ENCODE measurements at regions not wholly inside any gene's neighbourhood (a gene's known extent, or its start where the extent isn't known, plus 50 kb on each side); places are given as distances from the start of the nearest gene placed in this dataset.

DNA sequence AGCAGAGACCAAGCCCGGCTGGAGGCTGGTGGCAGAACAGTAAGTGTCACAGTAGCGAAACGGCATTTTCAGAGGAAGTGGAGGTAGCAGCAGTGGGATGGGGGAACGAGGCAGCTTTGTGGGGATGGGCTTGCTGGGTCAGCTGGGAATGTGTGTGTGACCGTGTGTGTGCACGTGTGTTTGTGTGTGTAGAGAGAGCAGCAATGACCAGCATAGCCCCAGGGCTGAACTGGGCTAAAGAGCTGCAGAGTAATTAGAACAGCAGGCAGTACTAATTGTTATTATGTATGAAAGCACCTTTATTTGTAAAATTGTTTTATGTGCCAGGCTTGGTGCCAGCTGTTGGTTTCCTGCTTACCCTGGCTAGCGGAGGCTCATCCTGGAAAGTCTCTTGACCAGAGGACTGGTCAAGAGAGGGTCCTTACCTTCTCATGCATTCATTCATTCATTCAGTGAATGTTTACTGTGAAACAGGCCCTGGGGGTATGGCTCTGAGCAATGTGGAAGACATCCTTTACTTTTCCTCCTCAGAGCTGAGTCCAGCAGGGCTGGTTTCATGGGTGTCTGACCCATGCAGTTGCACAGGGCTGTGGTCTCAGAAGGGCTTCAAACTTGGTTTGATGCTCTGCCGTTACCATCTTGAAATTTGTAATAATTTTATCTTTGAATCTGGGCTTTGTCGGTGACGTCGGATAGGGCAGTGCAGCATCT, 184.6 kb downstream of the SEC23IP start:
- H3K4me3 ChIP-seq (ENCODE audit: low read depth, low read length): no peak overlapping the region
- TF ChIP-seq, protein P1, sequence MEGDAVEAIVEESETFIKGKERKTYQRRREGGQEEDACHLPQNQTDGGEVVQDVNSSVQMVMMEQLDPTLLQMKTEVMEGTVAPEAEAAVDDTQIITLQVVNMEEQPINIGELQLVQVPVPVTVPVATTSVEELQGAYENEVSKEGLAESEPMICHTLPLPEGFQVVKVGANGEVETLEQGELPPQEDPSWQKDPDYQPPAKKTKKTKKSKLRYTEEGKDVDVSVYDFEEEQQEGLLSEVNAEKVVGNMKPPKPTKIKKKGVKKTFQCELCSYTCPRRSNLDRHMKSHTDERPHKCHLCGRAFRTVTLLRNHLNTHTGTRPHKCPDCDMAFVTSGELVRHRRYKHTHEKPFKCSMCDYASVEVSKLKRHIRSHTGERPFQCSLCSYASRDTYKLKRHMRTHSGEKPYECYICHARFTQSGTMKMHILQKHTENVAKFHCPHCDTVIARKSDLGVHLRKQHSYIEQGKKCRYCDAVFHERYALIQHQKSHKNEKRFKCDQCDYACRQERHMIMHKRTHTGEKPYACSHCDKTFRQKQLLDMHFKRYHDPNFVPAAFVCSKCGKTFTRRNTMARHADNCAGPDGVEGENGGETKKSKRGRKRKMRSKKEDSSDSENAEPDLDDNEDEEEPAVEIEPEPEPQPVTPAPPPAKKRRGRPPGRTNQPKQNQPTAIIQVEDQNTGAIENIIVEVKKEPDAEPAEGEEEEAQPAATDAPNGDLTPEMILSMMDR (IDR thresholded peaks at IDR 0.05; ENCODE audit: low read depth, low read length): no peak

DNA sequence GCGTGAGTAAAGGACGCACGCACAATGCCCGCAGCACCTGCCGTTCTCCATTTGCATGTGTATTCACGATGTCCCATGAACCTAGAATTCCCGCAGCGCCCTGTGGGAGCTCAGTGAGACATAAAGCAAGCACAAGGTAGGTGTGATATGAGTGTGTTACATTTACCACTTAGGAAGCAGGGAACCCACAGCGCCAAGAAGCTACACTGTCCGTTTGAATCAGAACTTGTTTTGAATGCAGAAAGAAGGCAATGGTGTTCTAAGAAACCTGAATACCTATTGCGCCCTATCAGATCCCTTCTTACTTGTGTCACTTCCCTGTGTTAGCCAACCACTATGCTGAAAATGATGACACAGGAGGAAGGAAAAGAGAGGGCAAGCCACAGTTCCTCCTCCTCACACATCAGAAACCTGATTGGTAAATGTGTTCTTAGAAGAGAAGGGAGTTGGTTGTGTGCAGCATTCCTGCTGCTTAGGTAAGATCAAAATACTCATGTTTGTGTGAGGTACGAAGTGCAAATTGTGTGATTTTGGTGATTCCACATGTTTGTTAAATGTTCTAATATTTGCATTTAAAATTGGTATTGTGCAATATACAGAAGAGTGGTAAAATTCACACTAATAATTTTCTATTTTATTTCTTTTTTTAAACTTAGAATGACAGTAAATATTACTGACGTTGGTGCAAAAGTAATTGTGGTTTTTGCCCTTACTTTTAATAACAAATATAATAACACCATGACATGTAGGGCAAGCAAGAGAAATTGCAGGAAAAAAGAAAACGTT, 185.4 kb downstream of the SEC23IP start:
- H3K4me3 ChIP-seq (ENCODE audit: low read depth, low read length): no peak overlapping the region
- TF ChIP-seq, protein P1 (IDR thresholded peaks at IDR 0.05; ENCODE audit: low read depth, low read length): no peak

DNA sequence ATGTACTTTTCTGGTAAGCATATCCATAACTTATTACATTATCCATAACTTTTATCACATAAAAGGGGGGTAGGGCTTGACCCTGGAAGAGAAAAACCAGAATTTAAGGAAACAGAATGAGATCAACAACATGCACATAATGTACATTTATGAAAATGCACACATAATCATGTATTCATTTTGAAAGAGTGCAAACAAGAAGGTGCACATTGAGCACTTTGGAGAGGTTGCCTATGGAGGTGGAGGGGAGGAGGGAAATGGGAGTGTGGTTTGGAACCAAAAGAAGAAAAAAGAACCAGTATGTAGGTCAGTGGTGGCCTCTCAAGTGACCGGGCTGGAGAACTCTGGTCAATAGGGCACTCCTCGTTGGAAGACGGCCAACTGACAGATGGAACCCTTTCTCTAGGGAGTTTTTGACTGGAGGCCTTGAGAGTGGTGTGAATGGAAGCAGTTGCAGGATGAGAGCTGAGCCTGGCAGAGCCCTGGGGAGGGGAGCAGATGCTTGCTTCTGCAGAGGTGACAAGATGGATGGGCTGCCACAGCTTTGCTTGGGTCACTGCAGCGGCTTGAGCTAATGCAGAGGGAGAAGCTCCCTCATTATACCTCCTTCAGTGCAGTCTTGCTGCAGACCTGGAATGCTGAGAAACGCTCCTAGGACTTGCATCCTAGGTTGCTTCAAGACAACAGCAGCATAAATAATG, 192.7 kb downstream of the SEC23IP start:
- TF ChIP-seq, protein P1 (IDR thresholded peaks at IDR 0.05; ENCODE audit: low read depth, low read length): no peak

DNA sequence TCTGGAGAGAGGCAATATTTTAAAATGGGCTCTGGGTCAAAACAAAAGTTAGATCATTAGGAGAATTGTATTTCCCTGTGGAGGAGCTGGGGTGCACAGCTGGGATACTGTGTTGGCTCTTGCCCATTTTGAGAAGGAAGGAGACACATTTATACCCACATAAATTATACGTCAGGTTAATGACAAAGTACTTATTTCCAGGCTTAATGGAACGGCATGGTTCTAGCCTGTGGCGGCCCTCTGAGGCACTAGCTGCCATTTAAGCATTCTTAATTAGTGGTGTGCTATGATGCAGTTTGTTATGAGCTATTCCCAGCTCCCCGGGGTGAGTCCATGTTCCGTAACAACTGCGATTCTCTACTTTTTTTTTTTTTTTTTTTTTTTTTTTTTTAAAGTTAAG, 193.5 kb downstream of the SEC23IP start:
- H3K4me3 ChIP-seq (ENCODE audit: low read depth, low read length): no peak overlapping the region
- TF ChIP-seq, protein P1 (IDR thresholded peaks at IDR 0.05; ENCODE audit: low read depth, low read length): no peak

More for the DNA sequence above, 192.7 kb downstream of the SEC23IP start:
- H3K4me3 ChIP-seq (ENCODE audit: low read depth, low read length): no peak overlapping the region

DNA sequence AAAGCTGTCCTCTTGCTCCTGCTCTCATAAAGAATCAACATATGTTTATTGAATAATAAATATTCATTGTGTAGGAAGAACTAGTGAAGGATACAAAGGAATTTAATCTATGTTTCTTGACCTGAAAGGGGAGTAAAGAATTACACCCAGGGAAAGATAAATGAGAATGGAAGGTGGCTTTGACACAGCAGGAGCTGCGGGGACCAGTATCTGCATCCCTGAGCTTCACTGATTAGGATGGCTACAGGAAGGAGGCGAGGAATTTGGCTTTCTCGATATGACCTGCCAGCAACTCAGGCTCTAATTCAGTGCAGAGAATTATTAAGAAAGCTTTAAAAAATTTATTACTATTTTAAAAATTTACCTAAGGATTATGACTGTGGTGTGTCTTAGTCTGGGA, 194.6 kb downstream of the SEC23IP start:
- H3K4me3 ChIP-seq (ENCODE audit: low read depth, low read length): no peak overlapping the region
- TF ChIP-seq, protein P1 (IDR thresholded peaks at IDR 0.05; ENCODE audit: low read depth, low read length): no peak

DNA sequence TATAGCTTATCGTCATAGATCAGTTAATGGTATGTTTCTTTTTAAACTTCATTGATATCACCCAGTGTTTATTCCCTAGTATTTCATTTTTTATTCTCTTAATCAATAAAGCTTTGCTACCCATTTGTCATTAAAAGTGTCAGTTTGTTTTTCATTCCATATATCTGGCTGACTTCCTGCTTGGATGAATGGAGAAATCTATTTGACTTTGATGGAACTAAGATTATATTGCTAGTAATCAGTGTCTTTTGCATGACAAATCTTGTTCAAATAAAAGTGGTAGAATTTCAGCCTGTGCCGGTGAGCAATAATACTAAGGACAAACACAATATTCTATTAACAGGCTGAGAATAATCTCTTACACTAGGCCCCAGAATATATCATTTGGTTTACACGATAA, 203.3 kb downstream of the SEC23IP start:
- no peak overlapping the region for H3K4me3 ChIP-seq (ENCODE audit: low read depth, low read length)
- TF ChIP-seq, protein P1 (IDR thresholded peaks at IDR 0.05; ENCODE audit: low read depth, low read length): no peak

All from WI38 (cell line).